Cardiac muscle cell (in vitro differentiated cells and primary cell): ENCODE measurements at regions not wholly inside any gene's neighbourhood (a gene's known extent, or its start where the extent isn't known, plus 50 kb on each side); places are given as distances from the start of the nearest gene placed in this dataset.
"Not testable (repeated sequence)": the region's sequence is repeated elsewhere in the genome, so short reads cannot be mapped to it uniquely, and the experiment has no call there.

ENCODE experiments used
- DNase-seq, 2 donors: peaks; one replicate each; pipeline versions ENCODE4 v3.0.0 to v3.0.0-alpha.2; 2010 to 2017; ENCODE audit warnings: low read depth in 1 of 2, low spot score in 1 of 2
- H3K27ac ChIP-seq: fragments of 200-600 bp; sonication (generic); 2 replicates; pipeline ENCODE4 v1.5.1; 2016
- H3K27me3 ChIP-seq: fragments of 200-600 bp; sonication (generic); 2 replicates; pipeline ENCODE4 v1.6.0; 2016; ENCODE audit warnings: control low read depth
- H3K36me3 ChIP-seq: fragments of 200-600 bp; sonication (generic); 2 replicates; pipeline ENCODE4 v1.5.1; 2016; ENCODE audit warnings: control low read depth
- H3K4me1 ChIP-seq: fragments of 200-600 bp; sonication (generic); 2 replicates; pipeline ENCODE4 v1.8.1; 2017; ENCODE audit warnings: low read depth, mild to moderate bottlenecking, mixed run types
- H3K4me3 ChIP-seq: fragments of 200-600 bp; sonication (generic); 2 replicates; pipeline ENCODE4 v1.5.1; 2016; ENCODE audit warnings: mild to moderate bottlenecking
- H3K9me3 ChIP-seq: fragments of 200-600 bp; sonication (generic); 2 replicates; pipeline ENCODE4 v1.5.1; 2017; ENCODE audit warnings: low read depth, mild to moderate bottlenecking, control low read depth
- TF ChIP-seq, protein P1 (sequence below): IDR thresholded peaks from 2 replicates; pipeline ENCODE4 v1.5.1; 2012; ENCODE audit warnings: low read depth, mild to moderate bottlenecking, low read length

DNA sequence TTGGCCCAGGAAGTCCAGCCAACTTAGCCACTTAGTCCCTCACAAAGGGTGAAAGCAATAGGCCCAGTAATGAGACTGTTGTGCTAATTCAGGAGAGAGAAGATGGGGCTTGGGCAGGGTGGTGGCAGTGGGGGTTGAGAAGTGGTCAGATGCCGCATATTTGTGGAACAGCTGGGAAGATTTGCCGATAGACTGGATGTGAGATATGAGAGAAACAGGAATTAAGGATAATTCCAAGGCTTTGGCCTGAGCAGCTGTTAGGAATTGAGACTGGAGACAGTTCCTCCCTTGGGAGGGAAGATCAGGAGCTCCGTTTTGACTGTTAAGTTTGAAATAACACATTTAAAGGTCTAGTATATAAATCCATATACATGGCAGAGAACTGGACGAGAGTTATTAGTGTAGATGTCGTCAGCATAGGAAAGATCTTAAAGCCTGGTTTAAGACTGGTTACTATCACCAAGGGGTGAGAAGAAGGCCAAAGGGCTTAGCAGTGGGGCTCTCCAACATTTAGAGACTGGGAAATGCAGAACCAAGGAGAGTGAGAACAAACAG lies 323.7 kb upstream of the FAM78B start:
- Histone ChIP-seq H3K36me3 (no peaks in the 10 kb centered on the region), H3K27ac (no peak overlapping the region), H3K9me3 (no peaks in the 10 kb centered on the region), H3K4me1 (no peaks in the 10 kb centered on the region), H3K4me3 (no peak overlapping the region), H3K27me3 (no peaks in the 10 kb centered on the region)
- TF ChIP-seq, protein P1, sequence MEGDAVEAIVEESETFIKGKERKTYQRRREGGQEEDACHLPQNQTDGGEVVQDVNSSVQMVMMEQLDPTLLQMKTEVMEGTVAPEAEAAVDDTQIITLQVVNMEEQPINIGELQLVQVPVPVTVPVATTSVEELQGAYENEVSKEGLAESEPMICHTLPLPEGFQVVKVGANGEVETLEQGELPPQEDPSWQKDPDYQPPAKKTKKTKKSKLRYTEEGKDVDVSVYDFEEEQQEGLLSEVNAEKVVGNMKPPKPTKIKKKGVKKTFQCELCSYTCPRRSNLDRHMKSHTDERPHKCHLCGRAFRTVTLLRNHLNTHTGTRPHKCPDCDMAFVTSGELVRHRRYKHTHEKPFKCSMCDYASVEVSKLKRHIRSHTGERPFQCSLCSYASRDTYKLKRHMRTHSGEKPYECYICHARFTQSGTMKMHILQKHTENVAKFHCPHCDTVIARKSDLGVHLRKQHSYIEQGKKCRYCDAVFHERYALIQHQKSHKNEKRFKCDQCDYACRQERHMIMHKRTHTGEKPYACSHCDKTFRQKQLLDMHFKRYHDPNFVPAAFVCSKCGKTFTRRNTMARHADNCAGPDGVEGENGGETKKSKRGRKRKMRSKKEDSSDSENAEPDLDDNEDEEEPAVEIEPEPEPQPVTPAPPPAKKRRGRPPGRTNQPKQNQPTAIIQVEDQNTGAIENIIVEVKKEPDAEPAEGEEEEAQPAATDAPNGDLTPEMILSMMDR = no peak
- DNase-seq = no peak

DNA sequence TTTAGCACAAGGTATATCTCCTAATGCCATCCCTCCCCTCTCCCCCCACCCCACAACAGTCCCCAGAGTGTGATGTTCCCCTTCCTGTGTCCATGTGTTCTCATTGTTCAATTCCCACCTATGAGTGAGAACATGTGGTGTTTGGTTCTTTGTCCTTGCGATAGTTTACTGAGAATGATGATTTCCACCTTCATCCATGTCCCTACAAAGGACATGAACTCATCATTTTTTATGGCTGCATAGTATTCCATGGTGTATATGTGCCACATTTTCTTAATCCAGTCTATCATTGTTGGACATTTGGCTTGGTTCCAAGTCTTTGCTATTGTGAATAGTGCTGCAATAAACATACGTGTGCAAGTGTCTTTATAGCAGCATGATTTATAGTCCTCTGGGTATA lies 327.0 kb upstream of the FAM78B start:
- not testable (repeated sequence) for H3K27me3 ChIP-seq, H3K9me3 ChIP-seq, H3K4me1 ChIP-seq, H3K27ac ChIP-seq, H3K36me3 ChIP-seq, DNase-seq, H3K4me3 ChIP-seq

DNA sequence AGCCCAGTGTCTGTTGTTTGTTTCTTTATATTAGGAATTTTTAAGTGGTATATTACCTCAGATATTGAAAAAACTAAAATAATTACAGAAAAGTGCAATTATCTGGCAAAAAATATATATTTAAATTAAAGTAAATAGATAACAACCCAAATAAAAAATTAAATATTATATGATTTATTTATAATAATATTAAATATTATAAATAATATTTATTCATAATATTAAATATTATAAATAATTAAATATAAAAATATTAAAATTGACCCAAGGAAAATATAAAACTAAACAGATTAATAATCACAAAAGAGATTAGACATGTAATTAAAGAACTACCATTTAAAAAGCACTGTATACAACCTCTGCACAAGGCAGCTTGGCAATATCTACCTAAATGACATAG lies 331.9 kb upstream of the POGK start:
- no peak overlapping the region for H3K4me3 ChIP-seq
- no peak overlapping the region for H3K27ac ChIP-seq
- no peaks in the 10 kb centered on the region for H3K36me3 ChIP-seq
- no peaks in the 10 kb centered on the region for H3K27me3 ChIP-seq
- H3K9me3 ChIP-seq = no peaks in the 10 kb centered on the region
- H3K4me1 ChIP-seq = no peaks in the 10 kb centered on the region
- no peak for DNase-seq
- TF ChIP-seq, protein P1 = no peak

DNA sequence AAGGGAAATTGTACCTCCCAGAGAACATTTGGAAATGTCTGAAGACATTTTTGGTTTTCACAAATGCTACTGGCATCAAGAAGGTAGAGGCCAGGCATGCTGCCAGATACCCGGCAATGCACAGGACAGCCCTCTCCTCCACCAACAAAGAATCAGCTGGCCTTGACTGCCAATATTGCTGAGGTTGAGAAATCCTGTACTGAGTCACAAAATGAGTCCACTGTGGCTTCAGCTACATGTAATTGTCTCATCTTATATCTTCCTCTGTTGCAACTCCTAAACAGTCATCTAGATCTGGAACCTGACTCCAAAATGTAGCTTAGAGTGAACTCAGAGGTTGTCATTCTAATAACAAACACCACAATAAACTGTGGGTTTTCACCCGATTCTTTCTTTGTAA lies 327.5 kb upstream of the POGK start:
- DNase-seq = no peak
- TF ChIP-seq, protein P1 = no peak
- Histone ChIP-seq H3K27ac (no peak overlapping the region), H3K4me1 (no peaks in the 10 kb centered on the region), H3K4me3 (no peak overlapping the region), H3K9me3 (peaks cover 4% of the 10 kb centered on the region), H3K27me3 (no peaks in the 10 kb centered on the region), H3K36me3 (no peaks in the 10 kb centered on the region)

DNA sequence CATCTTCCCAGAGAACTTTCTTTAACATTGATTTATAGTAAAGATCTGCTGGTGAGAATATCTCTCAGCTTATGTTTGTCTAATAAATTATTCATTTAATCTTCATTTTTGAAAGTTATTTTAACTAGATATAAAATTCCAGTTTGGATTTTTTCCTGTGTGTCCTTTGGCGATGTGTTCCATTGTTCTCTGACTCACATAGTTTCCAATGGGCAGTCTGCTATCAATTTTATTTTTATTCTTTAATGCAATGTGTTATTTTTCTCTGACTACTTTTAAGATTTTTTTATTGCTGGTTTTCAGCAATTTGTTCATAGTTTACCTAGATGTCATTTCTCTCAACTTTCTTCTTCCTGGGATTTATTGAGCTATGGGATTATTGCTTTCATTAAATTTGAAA lies 325.2 kb upstream of the POGK start:
- H3K4me3 ChIP-seq = no peak overlapping the region
- H3K36me3 ChIP-seq = no peaks in the 10 kb centered on the region
- no peak overlapping the region for H3K27ac ChIP-seq
- TF ChIP-seq, protein P1 = no peak
- no peaks in the 10 kb centered on the region for H3K27me3 ChIP-seq
- H3K9me3 ChIP-seq = peaks cover 4% of the 10 kb centered on the region
- no peak for DNase-seq
- no peaks in the 10 kb centered on the region for H3K4me1 ChIP-seq

DNA sequence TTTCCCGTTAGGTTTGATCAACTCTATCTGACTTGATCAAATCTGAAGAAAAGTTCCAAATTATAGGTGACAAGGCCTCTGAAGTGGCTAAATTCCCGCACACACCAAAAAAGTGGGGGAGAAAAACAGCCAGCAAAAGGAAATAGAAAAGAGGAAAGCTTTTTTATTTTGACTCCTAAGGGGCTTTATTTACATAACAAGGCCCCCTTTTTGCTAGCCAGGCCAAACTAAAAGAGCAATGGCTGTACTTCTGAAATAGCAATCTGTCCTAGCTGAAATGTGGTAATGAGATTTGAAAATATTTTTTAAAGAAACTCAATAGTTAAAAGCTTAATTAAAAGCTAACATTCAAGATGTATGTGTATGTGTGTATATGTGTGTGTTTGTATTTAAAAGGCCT lies 311.5 kb upstream of the POGK start:
- TF ChIP-seq, protein P1 = no peak
- Histone ChIP-seq H3K4me3 (no peak overlapping the region), H3K4me1 (no peaks in the 10 kb centered on the region), H3K27me3 (no peaks in the 10 kb centered on the region), H3K9me3 (no peaks in the 10 kb centered on the region), H3K36me3 (no peaks in the 10 kb centered on the region), H3K27ac (no peak overlapping the region)
- DNase-seq = no peak
